ENCODE measurements at regions not wholly inside any gene's neighbourhood (a gene's known extent, or its start where the extent isn't known, plus 50 kb on each side); places are given as distances from the start of the nearest gene placed in this dataset.

- peaks cover 19% of the 10 kb centered on the region for H3K9me3 Mint-ChIP-seq
- no peak for DNase-seq
- H3K27me3 Mint-ChIP-seq, result peaks cover 3% of the 10 kb centered on the region
- H3K27ac Mint-ChIP-seq, result no peak overlapping the region
- no peak overlapping the region for H3K4me3 Mint-ChIP-seq
- H3K4me1 Mint-ChIP-seq, result no peaks in the 10 kb centered on the region
- no peaks in the 10 kb centered on the region for H3K36me3 Mint-ChIP-seq
Measured at GRCh38 chr11:27287205-27287604, 75.8 kb downstream of the CCDC34 start.

DNA sequence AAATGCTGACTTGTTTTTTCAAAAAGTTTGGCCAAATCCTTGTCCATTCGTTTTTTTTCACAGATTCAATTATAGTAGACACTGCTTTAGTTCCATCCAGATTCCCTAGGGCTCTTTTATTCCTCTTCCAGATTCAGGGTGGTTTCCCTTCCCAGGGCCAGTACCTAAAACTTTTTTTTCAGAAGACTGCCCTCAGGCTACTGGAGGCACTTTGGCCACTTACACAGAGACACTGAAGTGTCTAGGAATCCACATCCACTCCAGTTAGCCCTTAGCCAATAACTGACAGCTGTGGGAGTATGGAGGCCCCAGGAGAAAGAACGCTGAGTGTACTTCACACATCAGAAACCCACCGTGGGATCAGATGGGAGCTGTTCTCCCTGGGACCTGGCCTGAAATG lies 77.3 kb downstream of the CCDC34 start:
- H3K4me1 Mint-ChIP-seq, result no peaks in the 10 kb centered on the region
- H3K36me3 Mint-ChIP-seq, result no peaks in the 10 kb centered on the region
- DNase-seq, result no peak
- H3K27ac Mint-ChIP-seq, result no peak overlapping the region
- peaks cover 8% of the 10 kb centered on the region for H3K9me3 Mint-ChIP-seq
- no peak overlapping the region for H3K4me3 Mint-ChIP-seq
- peaks cover 4% of the 10 kb centered on the region for H3K27me3 Mint-ChIP-seq

GRCh38 chr11:27282806-27283205 lies 80.2 kb downstream of the CCDC34 start:
- Mint-ChIP-seq H3K27ac (no peak overlapping the region), H3K4me3 (no peak overlapping the region), H3K36me3 (no peaks in the 10 kb centered on the region), H3K27me3 (peaks cover 11% of the 10 kb centered on the region), H3K9me3 (no peaks in the 10 kb centered on the region), H3K4me1 (no peaks in the 10 kb centered on the region)
- DNase-seq, result no peak

- Mint-ChIP-seq H3K4me3 (no peak overlapping the region), H3K36me3 (no peaks in the 10 kb centered on the region), H3K27ac (no peak overlapping the region), H3K4me1 (no peaks in the 10 kb centered on the region), H3K27me3 (peaks cover 16% of the 10 kb centered on the region), H3K9me3 (no peaks in the 10 kb centered on the region)
- no peak for DNase-seq
Measured at GRCh38 chr11:27281740-27282590, 81.0 kb downstream of the CCDC34 start.

DNA sequence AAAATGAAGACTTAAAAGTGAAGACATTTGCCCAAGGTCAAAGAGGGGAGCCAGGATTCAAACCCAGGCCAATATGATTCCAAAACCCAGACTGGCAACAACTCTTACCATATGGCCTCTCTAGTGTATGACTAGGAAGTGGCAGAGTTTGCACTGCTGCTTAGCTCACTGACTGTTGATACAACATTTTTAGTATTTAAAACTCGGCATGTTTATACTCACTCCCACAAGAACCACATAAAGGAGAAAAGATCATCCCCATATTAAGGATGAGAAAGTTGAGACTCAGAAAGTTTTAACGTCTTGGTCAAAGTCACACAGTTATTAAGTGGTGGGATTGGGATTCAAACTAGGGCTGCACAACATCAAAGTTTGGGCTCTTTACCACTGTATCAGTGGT lies 81.7 kb downstream of the CCDC34 start:
- Mint-ChIP-seq H3K4me3 (no peak overlapping the region), H3K4me1 (no peaks in the 10 kb centered on the region), H3K36me3 (no peaks in the 10 kb centered on the region), H3K9me3 (no peaks in the 10 kb centered on the region), H3K27ac (no peak overlapping the region), H3K27me3 (peaks cover 21% of the 10 kb centered on the region)
- DNase-seq, result no peak

- no peak overlapping the region for H3K4me3 Mint-ChIP-seq
- peaks cover 21% of the 10 kb centered on the region for H3K27me3 Mint-ChIP-seq
- no peak for DNase-seq
- H3K4me1 Mint-ChIP-seq, result no peaks in the 10 kb centered on the region
- no peaks in the 10 kb centered on the region for H3K36me3 Mint-ChIP-seq
- no peaks in the 10 kb centered on the region for H3K9me3 Mint-ChIP-seq
- H3K27ac Mint-ChIP-seq, result no peak overlapping the region
Measured at GRCh38 chr11:27280140-27280539, 82.9 kb downstream of the CCDC34 start.

GRCh38 chr11:27279460-27279859 lies 83.6 kb downstream of the CCDC34 start:
- H3K27me3 Mint-ChIP-seq, result peaks cover 21% of the 10 kb centered on the region
- H3K4me1 Mint-ChIP-seq, result no peaks in the 10 kb centered on the region
- no peaks in the 10 kb centered on the region for H3K36me3 Mint-ChIP-seq
- H3K4me3 Mint-ChIP-seq, result no peak overlapping the region
- no peak for DNase-seq
- no peak overlapping the region for H3K27ac Mint-ChIP-seq
- no peaks in the 10 kb centered on the region for H3K9me3 Mint-ChIP-seq

GRCh38 chr11:27277843-27278242 lies 85.2 kb downstream of the CCDC34 start:
- Mint-ChIP-seq H3K36me3 (no peaks in the 10 kb centered on the region), H3K9me3 (no peaks in the 10 kb centered on the region), H3K4me1 (no peaks in the 10 kb centered on the region), H3K27me3 (peaks cover 21% of the 10 kb centered on the region), H3K4me3 (no peak overlapping the region), H3K27ac (no peak overlapping the region)
- DNase-seq, result no peak

- Mint-ChIP-seq H3K9me3 (peaks cover 5% of the 10 kb centered on the region), H3K27ac (no peak overlapping the region), H3K4me3 (no peak overlapping the region), H3K4me1 (no peaks in the 10 kb centered on the region), H3K36me3 (no peaks in the 10 kb centered on the region), H3K27me3 (peaks cover 17% of the 10 kb centered on the region)
- no peak for DNase-seq
Measured at GRCh38 chr11:27276141-27276540, 86.9 kb downstream of the CCDC34 start.

- DNase-seq, result no peak
- Mint-ChIP-seq H3K9me3 (peaks cover 12% of the 10 kb centered on the region), H3K27me3 (peaks cover 21% of the 10 kb centered on the region), H3K4me1 (no peaks in the 10 kb centered on the region), H3K27ac (no peak overlapping the region), H3K4me3 (no peak overlapping the region), H3K36me3 (no peaks in the 10 kb centered on the region)
Measured at GRCh38 chr11:27274854-27275395, 88.1 kb downstream of the CCDC34 start.

GRCh38 chr11:27266125-27266524 lies 96.9 kb downstream of the CCDC34 start:
- peaks cover 16% of the 10 kb centered on the region for H3K9me3 Mint-ChIP-seq
- DNase-seq, result no peak
- no peak overlapping the region for H3K27ac Mint-ChIP-seq
- H3K4me3 Mint-ChIP-seq, result no peak overlapping the region
- H3K27me3 Mint-ChIP-seq, result peaks cover 8% of the 10 kb centered on the region
- H3K36me3 Mint-ChIP-seq, result no peaks in the 10 kb centered on the region
- H3K4me1 Mint-ChIP-seq, result no peaks in the 10 kb centered on the region

- Mint-ChIP-seq H3K4me1 (no peaks in the 10 kb centered on the region), H3K27me3 (peaks cover 3% of the 10 kb centered on the region), H3K4me3 (no peak overlapping the region), H3K9me3 (peaks cover 3% of the 10 kb centered on the region), H3K27ac (no peak overlapping the region), H3K36me3 (no peaks in the 10 kb centered on the region)
- no peak for DNase-seq
Measured at GRCh38 chr11:27263986-27264385, 99.0 kb downstream of the CCDC34 start.

DNA sequence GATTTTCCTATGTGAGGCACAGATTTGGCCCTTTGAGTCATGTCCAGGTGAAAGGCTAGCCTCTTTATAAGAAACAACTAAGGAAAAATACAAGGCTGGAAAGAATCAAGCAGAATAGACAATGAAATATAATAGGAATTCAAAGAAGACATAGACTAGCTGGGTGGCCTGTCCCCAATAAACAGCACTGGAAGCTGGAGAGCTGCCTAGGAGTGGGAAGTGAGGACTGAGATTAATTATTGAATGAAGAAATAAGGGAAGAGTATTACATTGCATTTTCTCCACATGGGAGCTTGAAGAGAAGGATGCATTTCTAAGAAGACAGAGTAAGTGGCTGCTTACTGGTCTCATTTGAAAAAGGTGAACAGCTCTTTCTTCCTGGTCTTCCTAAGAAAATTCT lies 100.0 kb downstream of the CCDC34 start:
- DNase-seq, result no peak
- H3K4me3 Mint-ChIP-seq, result no peak overlapping the region
- H3K27ac Mint-ChIP-seq, result no peak overlapping the region
- H3K4me1 Mint-ChIP-seq, result no peaks in the 10 kb centered on the region
- peaks cover 1% of the 10 kb centered on the region for H3K9me3 Mint-ChIP-seq
- peaks cover 9% of the 10 kb centered on the region for H3K27me3 Mint-ChIP-seq
- H3K36me3 Mint-ChIP-seq, result no peaks in the 10 kb centered on the region

DNA sequence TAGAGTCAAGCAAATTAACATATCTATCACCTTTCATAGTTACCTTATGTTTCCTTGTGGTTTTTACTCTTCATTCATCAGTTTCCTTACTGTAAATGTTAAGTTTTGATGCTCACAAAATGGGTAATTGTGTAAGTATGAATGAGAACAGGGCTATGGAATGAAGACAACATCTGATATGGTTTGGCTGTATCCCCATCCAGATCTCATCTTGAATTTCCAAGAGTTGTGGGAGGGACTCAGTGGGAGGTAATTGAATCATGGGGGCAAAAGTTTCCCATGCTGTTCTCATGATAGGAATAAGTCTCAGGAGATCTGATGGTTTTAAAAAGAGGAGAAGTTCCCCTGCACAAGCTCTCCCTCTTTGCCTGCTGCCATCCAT lies 107.6 kb downstream of the CCDC34 start:
- peaks cover 22% of the 10 kb centered on the region for H3K27me3 Mint-ChIP-seq
- no peaks in the 10 kb centered on the region for H3K9me3 Mint-ChIP-seq
- no peaks in the 10 kb centered on the region for H3K36me3 Mint-ChIP-seq
- H3K4me3 Mint-ChIP-seq, result no peak overlapping the region
- no peak for DNase-seq
- no peak overlapping the region for H3K27ac Mint-ChIP-seq
- no peaks in the 10 kb centered on the region for H3K4me1 Mint-ChIP-seq

- no peak overlapping the region for H3K4me3 Mint-ChIP-seq
- H3K9me3 Mint-ChIP-seq, result no peaks in the 10 kb centered on the region
- H3K36me3 Mint-ChIP-seq, result no peaks in the 10 kb centered on the region
- H3K27me3 Mint-ChIP-seq, result peaks cover 26% of the 10 kb centered on the region
- no peaks in the 10 kb centered on the region for H3K4me1 Mint-ChIP-seq
- no peak overlapping the region for H3K27ac Mint-ChIP-seq
- no peak for DNase-seq
Measured at GRCh38 chr11:27254744-27255446, 108.1 kb downstream of the CCDC34 start.

Data from activated naive CD8-positive, alpha-beta T cell treated with anti-CD3 and anti-CD28 coated beads for 36 hours (primary cell).